ENCODE measurements at regions not wholly inside any gene's neighbourhood (a gene's known extent, or its start where the extent isn't known, plus 50 kb on each side); places are given as distances from the start of the nearest gene placed in this dataset.

- TF ChIP-seq CTCF (IDR thresholded peaks at IDR 0.05) (no peak), POLR2A (IDR thresholded peaks at IDR 0.05) (no peak)
Observed at GRCh38 chr11:80616070-80616800, 1175.4 kb upstream of the TENM4 start.
